ENCODE measurements at regions not wholly inside any gene's neighbourhood (a gene's known extent, or its start where the extent isn't known, plus 50 kb on each side); places are given as distances from the start of the nearest gene placed in this dataset.
"Not testable (repeated sequence)": the region's sequence is repeated elsewhere in the genome, so short reads cannot be mapped to it uniquely, and the experiment has no call there.

GRCh38 chr1:233794863-233795262, 109.6 kb upstream of the SLC35F3 start:
- peaks cover 7% of the 10 kb centered on the region for H3K27me3 Mint-ChIP-seq
- H3K4me3 Mint-ChIP-seq: no peak overlapping the region
- H3K27ac Mint-ChIP-seq: no peak overlapping the region
- no peak for DNase-seq
- H3K36me3 Mint-ChIP-seq (ENCODE audit: low read depth): no peaks in the 10 kb centered on the region
- no peaks in the 10 kb centered on the region for H3K9me3 Mint-ChIP-seq
- H3K4me1 Mint-ChIP-seq: no peaks in the 10 kb centered on the region
- ChIA-PET CTCF (interaction anchor here (1.3 kb wide), 1 partner anchor 354 kb away, joined by 3 read pairs; no protein-coding TSS in a partner anchor), POLR2A (no interaction called here)

GRCh38 chr1:233796146-233796783, 108.2 kb upstream of the SLC35F3 start:
- Mint-ChIP-seq H3K27me3 (peaks cover 8% of the 10 kb centered on the region), H3K27ac (no peak overlapping the region), H3K36me3 (ENCODE audit: low read depth) (no peaks in the 10 kb centered on the region), H3K4me3 (no peak overlapping the region), H3K9me3 (no peaks in the 10 kb centered on the region), H3K4me1 (no peaks in the 10 kb centered on the region)
- DNase-seq: no peak
- CTCF ChIA-PET: no interaction called here
- POLR2A ChIA-PET: no interaction called here

DNA sequence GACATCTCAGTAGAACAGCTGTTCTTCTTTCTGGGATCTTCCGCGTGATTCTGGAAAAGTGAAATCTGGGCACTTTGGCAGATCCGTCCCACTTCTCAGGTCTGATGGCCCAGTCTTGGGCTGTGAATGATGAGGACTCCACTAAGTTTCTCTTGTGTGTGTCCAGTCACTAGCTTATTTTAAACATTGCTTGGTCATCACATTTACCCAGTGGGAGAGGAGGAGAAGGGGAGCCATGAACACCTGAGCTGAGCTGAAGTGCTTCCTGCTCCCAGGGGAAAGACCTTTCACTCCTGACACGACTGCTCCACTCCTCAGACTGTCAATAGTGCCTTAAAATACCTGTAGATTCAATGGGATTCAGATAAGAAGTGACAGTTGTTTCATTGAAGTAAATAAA, 101.9 kb upstream of the SLC35F3 start:
- Mint-ChIP-seq H3K27me3 (peaks cover 16% of the 10 kb centered on the region), H3K4me1 (no peaks in the 10 kb centered on the region), H3K27ac (no peak overlapping the region), H3K4me3 (no peak overlapping the region), H3K9me3 (peaks cover 4% of the 10 kb centered on the region), H3K36me3 (ENCODE audit: low read depth) (no peaks in the 10 kb centered on the region)
- ChIA-PET POLR2A (no interaction called here), CTCF (no interaction called here)
- no peak for DNase-seq

DNA sequence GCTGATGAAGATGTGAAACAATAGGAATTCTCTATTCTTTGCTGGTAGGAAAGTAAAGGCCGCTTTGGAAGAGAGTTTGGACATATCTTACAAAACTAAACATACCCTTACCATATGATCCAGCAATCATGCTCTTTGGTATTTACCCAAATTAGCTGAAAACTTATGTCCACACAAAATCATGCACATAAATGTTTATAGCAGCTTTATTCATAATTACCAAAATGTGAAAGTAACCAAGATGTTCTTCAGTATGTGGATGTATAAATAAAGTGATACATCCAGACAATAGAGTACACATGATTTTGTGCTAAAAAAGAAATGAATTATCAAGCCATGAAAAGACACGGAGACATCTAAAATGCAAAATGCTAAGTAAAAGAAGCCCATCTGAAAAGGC, 98.7 kb upstream of the SLC35F3 start:
- Mint-ChIP-seq H3K27ac (no peak overlapping the region), H3K27me3 (peaks cover 13% of the 10 kb centered on the region), H3K4me1 (no peaks in the 10 kb centered on the region), H3K9me3 (peaks cover 4% of the 10 kb centered on the region), H3K36me3 (ENCODE audit: low read depth) (no peaks in the 10 kb centered on the region), H3K4me3 (no peak overlapping the region)
- no peak for DNase-seq
- POLR2A ChIA-PET: no interaction called here
- CTCF ChIA-PET: no interaction called here

- no peak overlapping the region for H3K4me3 Mint-ChIP-seq
- H3K9me3 Mint-ChIP-seq: no peaks in the 10 kb centered on the region
- ChIA-PET CTCF (interaction anchor here (0.6 kb wide), 1 partner anchor 374 kb away, joined by 4 read pairs; no protein-coding TSS in a partner anchor), POLR2A (no interaction called here)
- H3K4me1 Mint-ChIP-seq: no peaks in the 10 kb centered on the region
- no peak overlapping the region for H3K27ac Mint-ChIP-seq
- no peak for DNase-seq
- peaks cover 5% of the 10 kb centered on the region for H3K27me3 Mint-ChIP-seq
- no peaks in the 10 kb centered on the region for H3K36me3 Mint-ChIP-seq (ENCODE audit: low read depth)
Observed at GRCh38 chr1:233815357-233815756, 89.1 kb upstream of the SLC35F3 start.

DNA sequence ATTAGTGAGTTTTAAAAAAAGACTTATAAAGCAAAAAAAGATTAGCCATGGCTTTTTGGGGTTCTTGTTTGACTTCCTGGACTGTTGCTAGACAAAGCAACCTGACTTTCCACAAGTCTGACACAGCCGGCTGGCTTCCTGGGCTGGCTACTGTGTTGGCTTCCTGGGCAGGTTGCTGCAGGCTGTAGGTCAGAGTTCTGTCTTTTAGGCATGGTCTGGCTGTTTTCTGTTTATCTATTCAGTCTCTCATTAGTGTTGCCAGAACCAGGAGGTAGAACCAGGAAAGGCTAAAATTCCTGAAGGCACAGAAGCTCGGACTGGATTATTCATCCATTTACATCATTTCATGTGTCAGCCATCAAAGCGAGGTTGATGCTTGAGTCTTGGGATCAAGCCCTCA, 88.6 kb upstream of the SLC35F3 start:
- H3K36me3 Mint-ChIP-seq (ENCODE audit: low read depth): no peaks in the 10 kb centered on the region
- H3K4me1 Mint-ChIP-seq: no peaks in the 10 kb centered on the region
- POLR2A ChIA-PET: no interaction called here

GRCh38 chr1:233816348-233816747, 88.1 kb upstream of the SLC35F3 start:
- Mint-ChIP-seq H3K36me3 (ENCODE audit: low read depth) (no peaks in the 10 kb centered on the region), H3K4me3 (no peak overlapping the region), H3K4me1 (no peaks in the 10 kb centered on the region), H3K27me3 (peaks cover 5% of the 10 kb centered on the region), H3K9me3 (no peaks in the 10 kb centered on the region), H3K27ac (no peak overlapping the region)
- no peak for DNase-seq
- ChIA-PET CTCF (no interaction called here), POLR2A (no interaction called here)

More for the DNA sequence above, 88.6 kb upstream of the SLC35F3 start:
- Mint-ChIP-seq H3K9me3 (no peaks in the 10 kb centered on the region), H3K27me3 (peaks cover 5% of the 10 kb centered on the region), H3K27ac (no peak overlapping the region), H3K4me3 (no peak overlapping the region)
- DNase-seq: no peak
- CTCF ChIA-PET: no interaction called here

DNA sequence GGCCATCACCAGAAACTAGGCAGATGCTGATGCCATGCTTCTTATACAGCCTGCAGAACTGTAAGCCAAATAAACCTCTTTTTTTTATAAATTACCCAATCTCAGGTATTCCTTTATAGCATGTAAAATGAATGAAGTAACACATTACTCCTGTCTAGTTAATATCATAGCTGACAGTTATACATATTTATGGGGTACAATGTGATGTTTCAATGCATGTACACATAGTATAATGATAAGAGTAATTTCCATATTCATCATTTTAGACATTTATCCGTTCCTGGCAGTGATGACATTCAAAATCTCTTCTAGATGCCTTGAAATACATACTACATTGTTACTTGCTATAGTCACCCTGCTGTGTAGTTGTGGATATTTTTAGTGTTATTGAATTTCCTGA, 85.4 kb upstream of the SLC35F3 start:
- Mint-ChIP-seq H3K36me3 (ENCODE audit: low read depth) (no peaks in the 10 kb centered on the region), H3K9me3 (no peaks in the 10 kb centered on the region), H3K4me3 (no peak overlapping the region), H3K27me3 (peaks cover 5% of the 10 kb centered on the region), H3K4me1 (no peaks in the 10 kb centered on the region), H3K27ac (no peak overlapping the region)
- DNase-seq: no peak
- ChIA-PET POLR2A (no interaction called here), CTCF (no interaction called here)

DNA sequence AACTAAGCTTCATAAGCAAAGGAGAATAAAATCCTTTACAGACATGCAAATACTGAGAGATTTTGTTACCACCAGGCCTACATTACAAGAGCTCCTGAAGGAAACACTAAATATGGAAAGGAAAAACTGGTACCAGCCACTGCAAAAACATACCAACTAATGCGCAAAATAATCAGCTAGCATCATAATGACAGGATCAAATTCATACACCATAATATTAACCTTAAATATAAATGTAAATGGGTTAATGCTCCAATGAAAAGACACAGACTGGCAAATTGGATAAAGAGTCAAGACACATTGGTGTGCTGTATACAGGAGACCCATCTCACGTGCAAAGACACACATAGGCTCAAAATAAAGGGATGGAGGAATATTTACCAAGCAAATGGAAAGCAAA, 80.3 kb upstream of the SLC35F3 start:
- H3K4me3 Mint-ChIP-seq; H3K27me3 Mint-ChIP-seq; DNase-seq; CTCF ChIA-PET; H3K27ac Mint-ChIP-seq; POLR2A ChIA-PET; H3K36me3 Mint-ChIP-seq (ENCODE audit: low read depth); H3K9me3 Mint-ChIP-seq; H3K4me1 Mint-ChIP-seq: not testable (repeated sequence)

DNA sequence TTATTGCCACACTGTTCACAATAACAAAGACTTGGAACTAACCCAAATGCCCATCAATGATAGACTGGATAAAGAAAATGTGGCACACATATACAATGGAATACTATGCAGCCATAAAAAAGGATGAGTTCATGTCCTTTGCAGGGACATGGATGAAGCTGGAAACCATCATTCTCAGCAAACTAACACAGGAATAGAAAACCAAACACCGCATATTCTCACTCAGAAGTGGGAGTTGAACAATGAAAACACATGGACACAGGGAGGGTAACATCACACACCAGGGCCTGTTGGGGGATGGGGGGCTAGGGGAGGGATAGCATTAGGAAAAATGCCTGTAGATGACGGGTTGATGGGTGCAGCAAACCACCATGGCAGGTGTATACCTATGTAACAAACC, 76.5 kb upstream of the SLC35F3 start:
- H3K36me3 Mint-ChIP-seq (ENCODE audit: low read depth); POLR2A ChIA-PET; DNase-seq; CTCF ChIA-PET; H3K27ac Mint-ChIP-seq; H3K4me3 Mint-ChIP-seq; H3K27me3 Mint-ChIP-seq; H3K9me3 Mint-ChIP-seq; H3K4me1 Mint-ChIP-seq: not testable (repeated sequence)

GRCh38 chr1:233828480-233828879, 76.0 kb upstream of the SLC35F3 start:
- no peaks in the 10 kb centered on the region for H3K9me3 Mint-ChIP-seq
- H3K4me3 Mint-ChIP-seq: no peak overlapping the region
- CTCF ChIA-PET: no interaction called here
- POLR2A ChIA-PET: no interaction called here
- no peak for DNase-seq
- no peaks in the 10 kb centered on the region for H3K27me3 Mint-ChIP-seq
- no peaks in the 10 kb centered on the region for H3K4me1 Mint-ChIP-seq
- H3K36me3 Mint-ChIP-seq (ENCODE audit: low read depth): no peaks in the 10 kb centered on the region
- no peak overlapping the region for H3K27ac Mint-ChIP-seq

GRCh38 chr1:233834609-233835008, 69.9 kb upstream of the SLC35F3 start:
- POLR2A ChIA-PET: no interaction called here
- H3K4me3 Mint-ChIP-seq: no peak overlapping the region
- H3K9me3 Mint-ChIP-seq: peaks cover 3% of the 10 kb centered on the region
- no peak overlapping the region for H3K27ac Mint-ChIP-seq
- CTCF ChIA-PET: no interaction called here
- H3K4me1 Mint-ChIP-seq: no peaks in the 10 kb centered on the region
- H3K27me3 Mint-ChIP-seq: no peaks in the 10 kb centered on the region
- no peaks in the 10 kb centered on the region for H3K36me3 Mint-ChIP-seq (ENCODE audit: low read depth)
- no peak for DNase-seq

GRCh38 chr1:233838207-233838606, 66.3 kb upstream of the SLC35F3 start:
- DNase-seq; H3K4me1 Mint-ChIP-seq; H3K36me3 Mint-ChIP-seq (ENCODE audit: low read depth); H3K27ac Mint-ChIP-seq; H3K4me3 Mint-ChIP-seq; H3K9me3 Mint-ChIP-seq; POLR2A ChIA-PET; H3K27me3 Mint-ChIP-seq; CTCF ChIA-PET: not testable (repeated sequence)

- Mint-ChIP-seq H3K9me3 (peaks cover 2% of the 10 kb centered on the region), H3K4me1 (no peaks in the 10 kb centered on the region), H3K4me3 (no peak overlapping the region), H3K27ac (no peak overlapping the region), H3K27me3 (no peaks in the 10 kb centered on the region), H3K36me3 (ENCODE audit: low read depth) (no peaks in the 10 kb centered on the region)
- CTCF ChIA-PET: no interaction called here
- no peak for DNase-seq
- POLR2A ChIA-PET: no interaction called here
Observed at GRCh38 chr1:233843525-233844204, 60.8 kb upstream of the SLC35F3 start.

Data from activated CD4-positive, alpha-beta memory T cell treated with anti-CD3 and anti-CD28 coated beads, Interleukin-2, amount 10 ng/mL, durations not matched to agents 7 days and 5 days (primary cell).